T-helper 1 cell treated with Interleukin-12 subunit alpha and Interleukin-12 subunit beta and Interleukin-4 antibody, amounts not matched to agents 30 ng/mL and 1 ng/mL, for 36 hours (primary cell): ENCODE measurements at regions not wholly inside any gene's neighbourhood (a gene's known extent, or its start where the extent isn't known, plus 50 kb on each side); places are given as distances from the start of the nearest gene placed in this dataset.

Experiments
- intact Hi-C: fragments of 100-400 bp; cut with micrococcal nuclease; formaldehyde crosslinking; loops from one replicate; pipeline ENCODE4 v1.15.1; 2024

- intact Hi-C loops: no loop called here
Measured at GRCh38 chr2:30046979-30047378, 99.8 kb upstream of the YPEL5 start.

DNA sequence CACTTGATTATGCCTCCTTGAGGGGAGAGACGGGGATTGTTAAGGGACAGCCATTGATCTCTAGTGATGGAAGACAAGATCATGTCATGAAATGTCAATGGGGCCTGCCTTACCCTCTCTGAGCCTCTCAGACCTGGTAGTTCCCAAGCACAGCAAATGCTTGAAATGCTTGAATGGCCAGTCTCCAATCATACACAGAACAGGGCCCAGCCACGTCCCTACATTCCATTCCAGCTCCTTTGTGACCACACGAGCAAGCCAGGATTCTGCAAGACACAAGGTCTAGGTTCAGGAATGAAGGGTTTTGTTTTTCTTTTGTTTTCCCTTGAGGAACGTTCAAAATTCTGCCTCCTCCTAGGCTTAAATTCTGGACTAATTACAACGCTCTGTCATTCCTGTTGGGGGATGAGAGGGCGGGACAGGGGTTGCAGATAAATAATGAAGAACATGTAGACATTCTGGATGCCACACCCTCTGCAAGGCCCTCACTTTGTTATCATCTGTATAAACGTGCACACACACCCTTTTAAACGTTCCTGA is 98.1 kb upstream of the YPEL5 start:
- intact Hi-C loops: no loop called here

DNA sequence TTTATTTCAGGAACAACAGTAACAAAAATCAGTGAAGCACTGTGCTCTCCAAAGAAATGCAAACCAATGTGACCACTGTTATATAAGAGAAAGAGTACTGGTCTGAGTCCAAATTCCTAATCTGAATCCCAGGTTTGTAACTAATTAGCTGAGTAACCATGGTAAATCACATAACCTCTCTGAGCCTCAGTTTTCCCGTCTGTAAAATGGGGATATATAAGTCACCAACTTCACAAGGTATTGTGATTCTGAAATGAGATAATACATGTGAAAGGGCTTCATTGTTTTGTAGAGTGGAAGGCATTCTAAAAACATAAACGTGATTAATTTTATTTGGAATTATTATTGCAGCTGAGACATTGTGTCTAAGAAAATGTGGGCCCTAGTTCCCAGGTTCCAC is 91.3 kb upstream of the YPEL5 start:
- intact Hi-C loops: no loop called here

DNA sequence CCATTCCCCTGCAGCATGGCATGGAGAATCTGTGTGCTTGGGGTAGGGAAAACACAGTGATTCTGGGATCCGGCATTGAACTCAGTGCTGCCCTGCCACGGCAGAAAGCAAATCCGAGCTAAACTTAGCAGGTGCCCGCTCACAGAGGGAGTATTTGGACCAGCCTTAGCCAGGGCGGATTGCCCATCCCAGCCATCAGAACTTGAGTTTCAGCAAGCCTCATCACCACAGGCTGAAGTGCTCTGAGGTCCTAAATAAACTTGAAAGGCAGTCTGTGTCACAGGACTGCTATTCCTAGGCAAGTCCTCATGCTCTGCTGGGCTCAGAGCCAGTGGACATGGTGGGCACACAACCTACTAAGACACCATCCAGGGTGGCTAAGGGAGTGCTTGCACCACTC is 86.2 kb upstream of the YPEL5 start:
- intact Hi-C loops: no loop called here

DNA sequence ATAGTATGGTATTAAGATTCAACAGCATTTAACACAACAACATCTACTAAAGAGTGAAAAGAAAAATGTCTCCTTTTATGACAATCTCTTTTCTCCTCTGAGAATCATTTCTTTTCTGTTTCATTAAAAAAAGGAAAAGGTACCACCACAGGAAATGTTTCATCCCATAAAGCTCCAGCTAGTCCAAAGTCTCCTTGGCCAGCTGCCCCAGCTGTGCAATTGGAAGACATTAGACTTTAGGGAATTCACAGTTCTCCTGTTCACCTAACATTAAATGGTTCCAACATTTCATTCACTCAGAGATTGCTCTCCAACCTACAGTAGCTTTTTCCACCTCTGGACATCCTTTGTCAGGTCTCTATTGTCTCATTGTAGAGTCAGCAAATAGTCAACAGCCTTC is 78.7 kb upstream of the YPEL5 start:
- intact Hi-C loops: no loop called here

DNA sequence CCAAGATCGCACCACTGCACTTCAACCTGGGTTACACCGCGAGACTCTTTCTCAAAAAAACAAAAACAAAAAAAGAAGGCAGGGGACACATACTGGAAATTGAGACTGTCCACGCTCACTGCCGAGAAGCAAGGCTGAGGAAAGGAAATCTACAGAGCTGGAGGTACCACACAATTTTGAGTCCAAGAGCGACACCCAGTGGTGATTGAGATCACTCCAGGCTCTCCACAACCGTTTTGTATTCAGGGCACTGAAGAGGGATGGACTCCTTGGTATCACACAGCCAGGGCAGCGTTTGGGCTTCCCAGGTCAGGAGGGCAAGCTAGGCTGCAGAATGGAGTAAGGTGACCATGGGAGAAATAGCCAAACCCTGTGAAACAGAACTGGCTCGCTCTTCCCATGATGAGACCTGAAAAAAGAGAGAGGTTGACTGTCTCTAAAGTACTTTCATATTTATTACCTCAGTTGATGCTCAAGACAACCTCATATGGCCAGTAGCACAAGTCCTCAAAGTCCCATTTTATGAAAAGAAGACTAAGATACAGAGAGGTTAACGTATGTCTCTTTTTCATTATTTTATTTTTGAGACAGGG is 74.5 kb upstream of the YPEL5 start:
- intact Hi-C loops: loop anchor here (1.0 to 10.0 kb wide), 4 partner anchors 149 to 1118 kb away; no protein-coding TSS in a partner anchor

GRCh38 chr2:30073523-30073922 is 73.3 kb upstream of the YPEL5 start:
- intact Hi-C loops: loop anchor here (2.0 to 10.0 kb wide), 3 partner anchors 233 to 1119 kb away; no protein-coding TSS in a partner anchor

- intact Hi-C loops: loop anchor here (10.0 kb wide), 1 partner anchor 1119 kb away; no protein-coding TSS in a partner anchor
Measured at GRCh38 chr2:30074023-30074422, 72.8 kb upstream of the YPEL5 start.

DNA sequence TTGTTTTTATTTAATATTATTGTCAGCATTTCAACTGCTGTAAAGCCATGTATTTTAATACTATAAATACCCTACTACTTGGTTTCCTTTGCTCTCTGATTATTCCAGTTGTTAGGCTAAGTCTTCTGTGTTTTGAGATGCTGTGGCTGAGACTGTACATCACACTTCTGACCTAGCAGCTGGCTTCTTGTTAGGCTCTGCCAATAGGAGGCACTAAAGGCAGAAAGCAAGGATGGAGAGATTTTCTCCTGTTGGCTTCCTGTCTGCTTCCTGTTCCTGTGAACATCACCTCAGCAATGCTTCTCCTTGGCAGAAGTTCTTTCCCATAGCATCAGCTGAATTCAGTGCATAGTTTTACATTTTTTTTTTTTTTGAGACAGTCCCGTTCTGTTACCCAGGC is 68.3 kb upstream of the YPEL5 start:
- intact Hi-C loops: loop anchor here (10.0 kb wide), 1 partner anchor 1124 kb away; no protein-coding TSS in a partner anchor

- intact Hi-C loops: no loop called here
Measured at GRCh38 chr2:30084915-30085314, 61.9 kb upstream of the YPEL5 start.

DNA sequence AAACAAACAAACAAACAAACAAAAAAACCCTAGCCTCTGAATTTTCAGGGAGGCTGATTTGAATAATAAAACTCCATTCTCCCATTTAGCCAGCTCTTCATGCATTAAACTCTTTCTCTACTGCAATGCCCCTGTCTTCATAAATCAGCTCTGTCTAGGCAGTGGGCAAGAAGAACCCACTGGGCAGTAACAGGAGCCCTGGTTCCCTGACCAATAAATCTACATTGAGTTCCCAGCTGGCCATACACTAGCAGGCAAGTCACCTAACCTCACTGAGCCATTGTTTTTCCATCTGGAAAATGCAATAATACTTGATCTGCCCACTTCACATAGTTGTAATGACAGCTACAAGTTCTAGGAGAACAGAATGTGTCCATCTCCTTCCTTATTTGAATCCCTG is 57.6 kb upstream of the YPEL5 start:
- intact Hi-C loops: no loop called here

GRCh38 chr2:30095402-30095801 is 51.4 kb upstream of the YPEL5 start:
- intact Hi-C loops: no loop called here

GRCh38 chr2:30096451-30096850 is 50.4 kb upstream of the YPEL5 start:
- intact Hi-C loops: no loop called here
